ENCODE measurements at regions not wholly inside any gene's neighbourhood (a gene's known extent, or its start where the extent isn't known, plus 50 kb on each side); places are given as distances from the start of the nearest gene placed in this dataset.

- Histone ChIP-seq H3K27me3 (ENCODE audit: control insufficient read depth in 3 of 3, insufficient read depth in 3 of 3, low read depth in 1 of 3, low read length in 3 of 3) (peaks cover 0 to 41% (median 0%) of the 10 kb centered on the region in 3 experiments), H3K4me1 (ENCODE audit: control insufficient read depth in 2 of 2, insufficient read depth in 1 of 2, low read depth in 1 of 2, low read length in 2 of 2) (peaks cover 0 to 7% of the 10 kb centered on the region in 2 donors), H2BK120ac (ENCODE audit: low read depth, low read length) (no peak overlapping the region), H3K9ac (ENCODE audit: low read depth, low read length, poor library complexity) (no peak overlapping the region), H2BK5ac (ENCODE audit: low read length) (no peak overlapping the region), H3K79me1 (ENCODE audit: low read depth, low read length) (no peaks in the 10 kb centered on the region), H3K4me2 (ENCODE audit: insufficient read depth, low read length, poor library complexity, severe bottlenecking) (no peak overlapping the region), H3K36me3 (replicated peaks in 1 of 2; ENCODE audit: control insufficient read depth in 2 of 2, insufficient read depth in 2 of 2, low read length in 2 of 2) (no peaks in the 10 kb centered on the region), H3K9me3 (replicated peaks in 1 of 2; ENCODE audit: control insufficient read depth in 2 of 2, insufficient read depth in 1 of 2, low read depth in 1 of 2, low read length in 2 of 2) (no peaks in the 10 kb centered on the region), H2AK5ac (ENCODE audit: low read depth, low read length) (no peak overlapping the region), H3K23ac (ENCODE audit: low read depth, low read length, poor library complexity) (no peak overlapping the region), H3K4ac (ENCODE audit: low read length) (no peak overlapping the region), H3K14ac (ENCODE audit: low read length) (no peak overlapping the region), H2AFZ (ENCODE audit: low read length) (no peak overlapping the region), H3K18ac (ENCODE audit: low read length) (no peak overlapping the region), H4K91ac (ENCODE audit: low read depth, low read length, poor library complexity) (no peak overlapping the region), H3K27ac (replicated peaks; ENCODE audit: low read length) (no peak overlapping the region), H2BK15ac (ENCODE audit: low read length) (no peak overlapping the region), H4K8ac (ENCODE audit: low read depth, low read length) (no peak overlapping the region), H3K4me3 (ENCODE audit: low read length in 2 of 2) (no peak overlapping the region), H2BK12ac (ENCODE audit: low read length) (no peak overlapping the region)
- WGBS, 2 donors (ENCODE audit: extremely low coverage in 2 of 2, insufficient read length in 2 of 2, insufficient replicate concordance in 1 of 2): no CpG with 5 or more reads among the region's 6 CpGs
- no peak for DNase-seq (ENCODE audit: low spot score)
These were observed 89.5 kb downstream of the SNX5 start for GRCh38 chr20:17878912-17879602.

DNA sequence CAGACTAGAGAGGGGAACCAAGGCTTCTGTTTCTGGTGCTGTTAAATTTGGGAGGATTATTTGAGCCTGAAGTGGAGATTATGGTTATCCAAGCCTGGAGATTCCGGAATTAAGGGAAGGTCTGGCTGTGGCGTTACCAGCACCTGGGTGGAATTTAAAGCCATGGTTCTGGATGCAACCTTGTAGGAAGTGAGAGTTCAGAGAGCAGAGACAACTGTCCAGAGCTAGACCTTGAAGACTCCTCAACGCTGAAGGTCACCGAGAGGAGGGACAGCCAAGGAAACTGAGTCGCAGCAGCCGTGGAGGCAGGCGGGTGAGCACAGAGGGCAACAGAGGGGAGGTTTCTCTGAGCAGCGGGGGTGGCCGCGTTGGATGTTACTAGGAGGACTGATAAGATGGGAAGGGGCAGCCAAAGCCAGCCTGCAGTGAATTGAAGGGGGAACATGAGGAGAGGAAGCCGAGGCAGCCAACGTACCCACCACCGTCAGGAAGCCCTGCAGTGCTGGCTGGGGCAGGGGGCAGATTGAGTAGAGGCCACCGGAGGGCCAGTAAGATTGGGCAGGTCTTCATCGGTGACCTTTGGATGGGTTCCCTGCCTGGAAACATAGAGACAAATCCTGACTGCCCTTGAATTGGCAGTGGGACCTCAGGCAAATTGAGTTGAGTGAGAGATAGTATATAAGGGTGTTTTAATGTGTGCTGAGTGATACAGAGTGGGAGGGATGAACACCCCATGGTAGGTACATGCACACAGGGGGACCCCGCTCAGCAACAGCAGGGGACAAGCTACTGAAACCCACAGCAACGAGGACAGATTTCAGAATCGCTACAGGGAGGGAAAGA is 90.3 kb downstream of the SNX5 start:
- H3K4me3 ChIP-seq (ENCODE audit: low read length in 2 of 2): no peak overlapping the region
- no peak overlapping the region for H3K4ac ChIP-seq (ENCODE audit: low read length)
- H3K36me3 ChIP-seq (replicated peaks in 1 of 2; ENCODE audit: control insufficient read depth in 2 of 2, insufficient read depth in 2 of 2, low read length in 2 of 2): no peaks in the 10 kb centered on the region
- no peak overlapping the region for H3K27ac ChIP-seq (replicated peaks; ENCODE audit: low read length)
- no peak overlapping the region for H2AFZ ChIP-seq (ENCODE audit: low read length)
- no peaks in the 10 kb centered on the region for H3K79me1 ChIP-seq (ENCODE audit: low read depth, low read length)
- no peak overlapping the region for H4K91ac ChIP-seq (ENCODE audit: low read depth, low read length, poor library complexity)
- DNase-seq (ENCODE audit: low spot score): no peak
- peak overlapping the region; percentile 24 for H2AK5ac ChIP-seq (ENCODE audit: low read depth, low read length)
- H3K4me2 ChIP-seq (ENCODE audit: insufficient read depth, low read length, poor library complexity, severe bottlenecking): no peak overlapping the region
- H3K14ac ChIP-seq (ENCODE audit: low read length): peak overlapping the region; percentile 32
- no peak overlapping the region for H4K8ac ChIP-seq (ENCODE audit: low read depth, low read length)
- no peak overlapping the region for H3K9ac ChIP-seq (ENCODE audit: low read depth, low read length, poor library complexity)
- no CpG with 5 or more reads among the region's 18 CpGs for WGBS, 2 donors (ENCODE audit: extremely low coverage in 2 of 2, insufficient read length in 2 of 2, insufficient replicate concordance in 1 of 2)
- peak overlapping the region; percentile 62 for H3K23ac ChIP-seq (ENCODE audit: low read depth, low read length, poor library complexity)
- H2BK15ac ChIP-seq (ENCODE audit: low read length): no peak overlapping the region
- no peaks in the 10 kb centered on the region for H3K9me3 ChIP-seq (replicated peaks in 1 of 2; ENCODE audit: control insufficient read depth in 2 of 2, insufficient read depth in 1 of 2, low read depth in 1 of 2, low read length in 2 of 2)
- H3K4me1 ChIP-seq (ENCODE audit: control insufficient read depth in 2 of 2, insufficient read depth in 1 of 2, low read depth in 1 of 2, low read length in 2 of 2): peaks cover 0 to 11% of the 10 kb centered on the region in 2 donors
- peak overlapping the region; percentile 14 for H2BK12ac ChIP-seq (ENCODE audit: low read length)
- peaks cover 0 to 41% (median 0%) of the 10 kb centered on the region in 3 experiments for H3K27me3 ChIP-seq (ENCODE audit: control insufficient read depth in 3 of 3, insufficient read depth in 3 of 3, low read depth in 1 of 3, low read length in 3 of 3)
- H3K18ac ChIP-seq (ENCODE audit: low read length): no peak overlapping the region
- no peak overlapping the region for H2BK5ac ChIP-seq (ENCODE audit: low read length)
- no peak overlapping the region for H2BK120ac ChIP-seq (ENCODE audit: low read depth, low read length)

DNA sequence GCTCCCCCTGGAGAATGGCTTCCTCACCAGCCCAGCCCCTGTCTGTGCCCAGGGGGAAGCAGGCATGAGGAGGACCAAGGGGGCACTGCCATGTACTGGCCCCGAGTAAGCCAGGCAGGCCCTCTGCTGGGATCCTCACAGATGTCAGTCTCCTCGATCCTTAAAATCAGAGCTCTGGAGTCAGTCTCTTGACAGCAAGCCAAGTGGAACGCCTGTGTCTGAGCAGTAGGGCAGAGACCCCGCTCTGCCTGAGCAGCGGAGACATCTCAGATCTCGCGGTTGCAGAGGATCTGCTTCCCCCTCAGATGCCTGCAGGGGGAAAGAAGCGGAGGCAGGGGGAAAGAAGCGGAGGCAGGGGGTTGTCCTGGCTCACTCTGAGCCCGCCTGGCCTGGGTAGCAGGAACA is 92.6 kb downstream of the SNX5 start:
- WGBS, 2 donors (ENCODE audit: extremely low coverage in 2 of 2, insufficient read length in 2 of 2, insufficient replicate concordance in 1 of 2): no CpG with 5 or more reads among the region's 10 CpGs
- Histone ChIP-seq H2BK120ac (ENCODE audit: low read depth, low read length) (no peak overlapping the region), H4K91ac (ENCODE audit: low read depth, low read length, poor library complexity) (no peak overlapping the region), H3K36me3 (replicated peaks in 1 of 2; ENCODE audit: control insufficient read depth in 2 of 2, insufficient read depth in 2 of 2, low read length in 2 of 2) (no peaks in the 10 kb centered on the region), H3K4me2 (ENCODE audit: insufficient read depth, low read length, poor library complexity, severe bottlenecking) (no peak overlapping the region), H2AFZ (ENCODE audit: low read length) (peak overlapping the region; percentile 76), H3K4me3 (ENCODE audit: low read length in 2 of 2) (no peak overlapping the region), H3K18ac (ENCODE audit: low read length) (peak overlapping the region; percentile 78), H3K23ac (ENCODE audit: low read depth, low read length, poor library complexity) (peak overlapping the region; percentile 25), H3K4ac (ENCODE audit: low read length) (no peak overlapping the region), H2AK5ac (ENCODE audit: low read depth, low read length) (no peak overlapping the region), H2BK12ac (ENCODE audit: low read length) (no peak overlapping the region), H3K9me3 (replicated peaks in 1 of 2; ENCODE audit: control insufficient read depth in 2 of 2, insufficient read depth in 1 of 2, low read depth in 1 of 2, low read length in 2 of 2) (no peaks in the 10 kb centered on the region), H3K14ac (ENCODE audit: low read length) (no peak overlapping the region), H3K27me3 (ENCODE audit: control insufficient read depth in 3 of 3, insufficient read depth in 3 of 3, low read depth in 1 of 3, low read length in 3 of 3) (peaks cover 0 to 35% (median 0%) of the 10 kb centered on the region in 3 experiments), H3K27ac (replicated peaks; ENCODE audit: low read length) (no peak overlapping the region), H2BK15ac (ENCODE audit: low read length) (peak overlapping the region; percentile 28), H3K9ac (ENCODE audit: low read depth, low read length, poor library complexity) (no peak overlapping the region), H3K79me1 (ENCODE audit: low read depth, low read length) (no peaks in the 10 kb centered on the region), H4K8ac (ENCODE audit: low read depth, low read length) (no peak overlapping the region), H3K4me1 (ENCODE audit: control insufficient read depth in 2 of 2, insufficient read depth in 1 of 2, low read depth in 1 of 2, low read length in 2 of 2) (peaks cover 2 to 9% of the 10 kb centered on the region in 2 donors), H2BK5ac (ENCODE audit: low read length) (no peak overlapping the region)
- DNase-seq (ENCODE audit: low spot score): no peak

All from neuronal stem cell (in vitro differentiated cells).